ENCODE measurements at regions not wholly inside any gene's neighbourhood (a gene's known extent, or its start where the extent isn't known, plus 50 kb on each side); places are given as distances from the start of the nearest gene placed in this dataset.

DNA sequence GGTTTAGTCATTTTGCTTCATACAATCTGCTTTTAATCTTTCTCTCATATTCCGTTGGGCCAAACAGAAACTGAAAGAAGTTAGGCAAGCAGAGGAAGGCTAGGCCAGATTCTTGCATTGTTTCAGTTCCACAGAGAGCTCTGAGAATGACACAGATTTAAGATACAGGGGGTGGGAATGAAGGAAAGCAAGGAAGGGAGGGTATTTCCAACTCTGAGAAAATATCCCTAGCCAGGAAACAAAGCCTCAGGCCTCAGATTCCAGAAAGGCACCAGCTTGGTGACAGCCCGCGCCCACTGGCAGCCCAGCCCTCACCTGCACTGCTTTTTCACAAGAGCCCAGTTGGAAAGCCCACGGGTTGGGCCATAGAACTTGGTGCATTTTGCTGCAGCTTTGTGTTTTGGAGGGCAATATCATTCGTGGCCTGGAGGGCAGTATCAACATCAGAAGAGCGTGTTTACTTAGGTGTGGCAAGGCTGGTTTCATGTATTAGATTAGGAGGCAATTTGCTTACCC, 63.5 kb downstream of the ENC1 start:
- Mint-ChIP-seq H3K27ac (ENCODE audit: unreplicated experiment) (peak overlapping the region; percentile 32), H3K9me3 (ENCODE audit: low read depth, unreplicated experiment) (no peaks in the 10 kb centered on the region), H3K4me3 (ENCODE audit: low read depth, unreplicated experiment) (peak overlapping the region; percentile 26), H3K4me1 (ENCODE audit: low read depth, unreplicated experiment) (peaks cover 79% of the 10 kb centered on the region), H3K27me3 (ENCODE audit: unreplicated experiment) (no peaks in the 10 kb centered on the region), H3K36me3 (ENCODE audit: insufficient read depth, unreplicated experiment) (peaks cover 13% of the 10 kb centered on the region)
- CTCF ChIA-PET, result interaction anchor here (0.7 to 0.9 kb wide), 2 partner anchors 64 to 185 kb away, joined by 3 to 8 read pairs; partner anchors contain the start of gene ENC1
- no peak for DNase-seq
- no TSS peak for BruUV-seq (replicated peaks)
- intact Hi-C loops (cut with micrococcal nuclease; ENCODE audit: unreplicated experiment), result loop anchor here (5.0 kb wide), 1 partner anchor 170 kb away; no protein-coding TSS in a partner anchor
- TF ChIP-seq, protein P1, sequence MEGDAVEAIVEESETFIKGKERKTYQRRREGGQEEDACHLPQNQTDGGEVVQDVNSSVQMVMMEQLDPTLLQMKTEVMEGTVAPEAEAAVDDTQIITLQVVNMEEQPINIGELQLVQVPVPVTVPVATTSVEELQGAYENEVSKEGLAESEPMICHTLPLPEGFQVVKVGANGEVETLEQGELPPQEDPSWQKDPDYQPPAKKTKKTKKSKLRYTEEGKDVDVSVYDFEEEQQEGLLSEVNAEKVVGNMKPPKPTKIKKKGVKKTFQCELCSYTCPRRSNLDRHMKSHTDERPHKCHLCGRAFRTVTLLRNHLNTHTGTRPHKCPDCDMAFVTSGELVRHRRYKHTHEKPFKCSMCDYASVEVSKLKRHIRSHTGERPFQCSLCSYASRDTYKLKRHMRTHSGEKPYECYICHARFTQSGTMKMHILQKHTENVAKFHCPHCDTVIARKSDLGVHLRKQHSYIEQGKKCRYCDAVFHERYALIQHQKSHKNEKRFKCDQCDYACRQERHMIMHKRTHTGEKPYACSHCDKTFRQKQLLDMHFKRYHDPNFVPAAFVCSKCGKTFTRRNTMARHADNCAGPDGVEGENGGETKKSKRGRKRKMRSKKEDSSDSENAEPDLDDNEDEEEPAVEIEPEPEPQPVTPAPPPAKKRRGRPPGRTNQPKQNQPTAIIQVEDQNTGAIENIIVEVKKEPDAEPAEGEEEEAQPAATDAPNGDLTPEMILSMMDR (IDR thresholded peaks at IDR 0.05; ENCODE audit: unreplicated experiment), result no peak

DNA sequence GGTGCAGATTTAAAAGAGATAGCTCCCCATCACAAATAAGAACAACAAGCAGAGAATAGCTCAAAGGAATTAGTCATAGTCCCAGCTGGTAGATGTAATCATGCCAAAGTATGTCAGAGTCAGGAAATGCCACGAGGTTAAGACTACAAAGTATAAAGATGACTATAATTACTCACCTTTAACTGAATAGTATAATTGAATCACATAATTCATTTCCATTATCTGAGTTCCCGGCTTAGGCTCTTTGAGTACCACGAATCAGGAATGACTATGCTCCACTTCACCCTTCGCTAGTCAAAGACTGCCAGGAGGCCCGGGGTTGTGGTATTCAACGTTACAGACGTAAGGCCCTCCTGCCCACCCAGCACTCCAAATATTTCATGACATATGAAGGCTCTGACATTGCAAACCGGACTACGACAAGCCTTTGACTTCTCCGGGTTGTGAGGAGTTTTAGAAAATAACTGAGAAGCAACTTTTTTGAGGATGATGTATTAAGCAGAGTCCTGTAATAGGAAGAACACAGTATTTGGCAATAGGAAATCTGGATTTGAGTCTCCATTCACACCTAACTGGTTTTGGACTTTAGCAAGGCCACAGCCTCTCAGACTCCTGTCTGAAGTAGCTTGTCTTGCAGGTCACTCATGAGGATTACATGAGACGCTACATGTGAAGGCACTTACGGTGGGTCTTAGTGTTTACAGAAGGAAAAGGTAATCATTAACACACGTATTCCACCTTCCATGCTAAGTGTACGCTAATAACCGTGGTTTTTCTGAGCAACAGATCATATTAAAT, 64.6 kb downstream of the ENC1 start:
- H3K9me3 Mint-ChIP-seq (ENCODE audit: low read depth, unreplicated experiment), result no peaks in the 10 kb centered on the region
- no TSS peak for BruUV-seq (replicated peaks)
- intact Hi-C loops (cut with micrococcal nuclease; ENCODE audit: unreplicated experiment), result loop anchor here (2.0 to 5.0 kb wide), 2 partner anchors 57 to 169 kb away; no protein-coding TSS in a partner anchor
- CTCF ChIA-PET, result interaction anchor here (0.7 to 1.3 kb wide), 4 partner anchors 61 to 192 kb away, joined by 4 to 9 read pairs (median 5); partner anchors contain the start of gene ENC1
- H3K4me3 Mint-ChIP-seq (ENCODE audit: low read depth, unreplicated experiment), result no peak overlapping the region
- TF ChIP-seq, protein P1 (IDR thresholded peaks at IDR 0.05; ENCODE audit: unreplicated experiment), result no peak
- no peak for DNase-seq
- H3K27ac Mint-ChIP-seq (ENCODE audit: unreplicated experiment), result peak overlapping the region; percentile 56
- peaks cover 2% of the 10 kb centered on the region for H3K36me3 Mint-ChIP-seq (ENCODE audit: insufficient read depth, unreplicated experiment)
- H3K27me3 Mint-ChIP-seq (ENCODE audit: unreplicated experiment), result no peaks in the 10 kb centered on the region
- H3K4me1 Mint-ChIP-seq (ENCODE audit: low read depth, unreplicated experiment), result peaks cover 78% of the 10 kb centered on the region

DNA sequence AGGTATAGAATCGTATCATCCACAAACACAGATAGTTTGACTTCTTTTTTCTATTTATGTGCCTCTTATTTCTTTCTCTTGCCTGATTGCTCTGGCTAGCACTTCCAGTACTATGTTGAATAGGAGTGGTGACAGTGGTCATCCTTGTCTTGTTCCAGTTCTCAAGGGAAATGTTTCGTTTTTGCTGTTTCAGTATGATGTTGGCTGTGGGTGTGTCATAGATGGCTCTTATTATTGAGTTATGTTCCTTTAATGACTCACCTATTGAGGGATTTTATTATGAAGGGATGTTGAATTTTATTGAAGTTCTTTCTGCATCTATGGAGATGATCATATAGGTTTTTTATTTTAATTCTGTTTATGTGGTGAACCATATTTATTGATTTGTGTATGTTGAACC, 70.3 kb downstream of the ENC1 start:
- BruUV-seq (replicated peaks), result no TSS peak
- H3K4me3 Mint-ChIP-seq (ENCODE audit: low read depth, unreplicated experiment), result no peak overlapping the region
- no peak overlapping the region for H3K27ac Mint-ChIP-seq (ENCODE audit: unreplicated experiment)
- peaks cover 4% of the 10 kb centered on the region for H3K9me3 Mint-ChIP-seq (ENCODE audit: low read depth, unreplicated experiment)
- intact Hi-C loops (cut with micrococcal nuclease; ENCODE audit: unreplicated experiment), result no loop called here
- H3K27me3 Mint-ChIP-seq (ENCODE audit: unreplicated experiment), result no peaks in the 10 kb centered on the region
- DNase-seq, result no peak
- H3K36me3 Mint-ChIP-seq (ENCODE audit: insufficient read depth, unreplicated experiment), result no peaks in the 10 kb centered on the region
- CTCF ChIA-PET, result no interaction called here
- TF ChIP-seq, protein P1 (IDR thresholded peaks at IDR 0.05; ENCODE audit: unreplicated experiment), result no peak
- H3K4me1 Mint-ChIP-seq (ENCODE audit: low read depth, unreplicated experiment), result peaks cover 52% of the 10 kb centered on the region

DNA sequence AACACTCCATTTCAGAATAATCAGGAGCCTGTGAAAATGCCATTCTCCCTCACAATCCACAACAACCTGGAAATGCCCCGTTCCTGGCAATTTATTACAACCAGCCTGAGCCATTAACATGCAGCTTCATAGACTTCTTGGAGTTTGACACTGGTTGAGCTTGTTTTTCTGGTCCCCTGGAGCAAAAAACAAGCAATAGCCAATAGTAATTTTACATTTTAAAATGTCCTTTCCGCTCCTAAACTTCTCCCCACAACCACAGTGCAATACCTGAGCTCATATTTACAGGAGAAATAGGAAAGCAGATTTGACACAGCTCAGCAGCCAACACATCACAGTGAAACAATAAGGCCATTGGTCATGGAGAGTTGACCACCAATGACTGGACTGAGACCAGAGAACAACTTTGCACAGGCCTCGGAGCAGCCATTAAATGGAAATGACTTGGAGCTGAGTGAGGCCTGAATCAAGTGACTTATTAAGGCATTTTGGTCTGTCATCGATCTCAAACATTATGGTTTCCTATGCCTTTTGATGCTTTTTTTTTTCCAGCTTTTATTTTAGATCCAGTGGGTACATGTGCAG, 73.0 kb downstream of the ENC1 start:
- no peaks in the 10 kb centered on the region for H3K27me3 Mint-ChIP-seq (ENCODE audit: unreplicated experiment)
- H3K4me3 Mint-ChIP-seq (ENCODE audit: low read depth, unreplicated experiment), result peak overlapping the region; percentile 34
- peak overlapping the region; percentile 5 for H3K27ac Mint-ChIP-seq (ENCODE audit: unreplicated experiment)
- peaks cover 4% of the 10 kb centered on the region for H3K9me3 Mint-ChIP-seq (ENCODE audit: low read depth, unreplicated experiment)
- DNase-seq, result peak; percentile 52
- H3K4me1 Mint-ChIP-seq (ENCODE audit: low read depth, unreplicated experiment), result peaks cover 45% of the 10 kb centered on the region
- CTCF ChIA-PET, result interaction anchor here (0.5 to 1.4 kb wide), 6 partner anchors 28 to 893 kb away, joined by 3 to 4 read pairs (median 3); no protein-coding TSS in a partner anchor
- TF ChIP-seq, protein P1 (IDR thresholded peaks at IDR 0.05; ENCODE audit: unreplicated experiment), result no peak
- no peaks in the 10 kb centered on the region for H3K36me3 Mint-ChIP-seq (ENCODE audit: insufficient read depth, unreplicated experiment)
- intact Hi-C loops (cut with micrococcal nuclease; ENCODE audit: unreplicated experiment), result no loop called here
- no TSS peak for BruUV-seq (replicated peaks)

All from Calu3 (cell line).